Mucosa of descending colon (tissue), 3 donors: ENCODE measurements at regions not wholly inside any gene's neighbourhood (a gene's known extent, or its start where the extent isn't known, plus 50 kb on each side); places are given as distances from the start of the nearest gene placed in this dataset.
"Not testable (repeated sequence)": the region's sequence is repeated elsewhere in the genome, so short reads cannot be mapped to it uniquely, and the experiment has no call there.

ENCODE experiments used
- ATAC-seq: fragments of 200-7000 bp; cut with Tn5 transposase; one replicate; pipeline ENCODE4 v1.9.1; 2020; ENCODE audit warnings: mild to moderate bottlenecking, moderate library complexity
- DNase-seq, 3 donors: peaks; one replicate each; pipeline ENCODE4 v3.0.0-alpha.2; 2020
- H3K36me3 ChIP-seq: fragments of 200-600 bp; one replicate; pipeline ENCODE4 v1.8.0; 2021; ENCODE audit warnings: low read depth, mild to moderate bottlenecking
- H3K4me1 ChIP-seq: fragments of 200-600 bp; one replicate; pipeline ENCODE4 v1.8.0; 2021; ENCODE audit warnings: low read depth, mild to moderate bottlenecking
- H3K4me3 ChIP-seq: fragments of 200-600 bp; one replicate; pipeline ENCODE4 v1.8.0; 2021; ENCODE audit warnings: mild to moderate bottlenecking
- H3K9me3 ChIP-seq: fragments of 200-600 bp; one replicate; pipeline ENCODE4 v1.8.0; 2021; ENCODE audit warnings: mild to moderate bottlenecking
- CTCF ChIP-seq: fragments of 200-600 bp; IDR thresholded peaks from one replicate; pipeline ENCODE4 v1.8.0; 2022; ENCODE audit warnings: antibody characterized with exemption, mild to moderate bottlenecking
- intact Hi-C, 2 donors: fragments of 100-400 bp; cut with DNase I in 1 of 2; cut with micrococcal nuclease in 1 of 2; formaldehyde crosslinking; loops; one replicate each; pipeline versions ENCODE4 v1.11.0 to v1.11.1; 2022; cut with DNase I, micrococcal nuclease
- donor health status: DM: no; HTN: no; CAD: no; lungs with moderate emphysema.
- donor health status: DM: no; HTN: no; CAD: no.
- donor health status: DM: no; HTN: yes; CAD: no.

DNA sequence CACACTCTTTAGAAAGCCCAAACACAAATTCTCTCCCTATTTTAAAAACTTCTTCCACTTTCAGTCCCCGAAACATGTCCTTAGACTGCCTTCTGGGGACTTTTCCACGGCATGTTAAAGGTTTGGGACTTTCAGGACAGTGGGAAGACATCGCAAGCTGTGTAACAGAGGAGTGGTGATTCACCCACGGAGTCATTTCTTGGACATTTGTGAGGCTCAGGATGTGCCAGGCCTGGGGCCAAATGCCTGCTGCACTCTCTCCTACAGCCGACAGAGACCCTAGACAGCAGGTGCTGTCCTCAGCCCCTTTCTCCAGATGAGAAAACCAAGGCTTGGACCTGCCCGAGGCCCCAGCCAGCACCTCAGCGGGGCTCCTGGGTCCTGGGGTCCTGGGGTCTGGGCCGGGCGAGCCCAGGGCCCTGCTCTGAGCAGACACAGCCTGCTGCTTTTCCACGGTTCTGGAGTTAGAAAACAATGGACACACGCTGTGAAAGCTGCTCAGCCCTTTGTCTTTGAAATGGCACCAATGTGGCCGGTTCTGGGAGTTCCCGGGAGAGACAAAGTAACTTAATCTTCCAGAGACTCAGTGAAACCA is 370.2 kb upstream of the SFSWAP start:
- ATAC-seq (no peak), DNase-seq (no peak)
- no peaks in the 10 kb centered on the region for H3K9me3 ChIP-seq
- no peaks in the 10 kb centered on the region for H3K4me1 ChIP-seq
- no peak overlapping the region for H3K4me3 ChIP-seq
- intact Hi-C loops: no loop called here
- H3K36me3 ChIP-seq: no peaks in the 10 kb centered on the region
- TF ChIP-seq CTCF: no peak

DNA sequence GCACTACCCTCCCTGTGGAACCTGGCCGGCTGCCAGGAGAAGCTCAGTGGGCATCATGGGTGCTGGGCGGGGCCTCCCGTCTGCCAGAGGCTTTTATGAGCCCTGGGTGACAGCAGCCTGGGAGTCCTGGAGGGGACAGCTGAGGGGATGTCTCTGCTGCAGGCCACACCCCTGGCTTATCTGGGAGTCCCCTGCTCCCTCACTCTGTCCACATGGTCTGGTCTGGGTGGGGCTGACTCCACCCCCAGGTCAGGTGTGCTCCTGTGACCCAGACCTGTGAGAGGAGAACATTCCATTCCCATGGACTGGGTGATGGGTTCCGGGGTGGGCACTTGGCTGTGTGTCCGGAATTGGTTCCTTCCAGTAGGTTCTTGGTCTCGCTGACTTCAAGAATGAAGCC is 369.3 kb upstream of the SFSWAP start:
- H3K4me3 ChIP-seq, H3K4me1 ChIP-seq, ATAC-seq, H3K9me3 ChIP-seq, intact Hi-C loops, H3K36me3 ChIP-seq, DNase-seq: not testable (repeated sequence)

DNA sequence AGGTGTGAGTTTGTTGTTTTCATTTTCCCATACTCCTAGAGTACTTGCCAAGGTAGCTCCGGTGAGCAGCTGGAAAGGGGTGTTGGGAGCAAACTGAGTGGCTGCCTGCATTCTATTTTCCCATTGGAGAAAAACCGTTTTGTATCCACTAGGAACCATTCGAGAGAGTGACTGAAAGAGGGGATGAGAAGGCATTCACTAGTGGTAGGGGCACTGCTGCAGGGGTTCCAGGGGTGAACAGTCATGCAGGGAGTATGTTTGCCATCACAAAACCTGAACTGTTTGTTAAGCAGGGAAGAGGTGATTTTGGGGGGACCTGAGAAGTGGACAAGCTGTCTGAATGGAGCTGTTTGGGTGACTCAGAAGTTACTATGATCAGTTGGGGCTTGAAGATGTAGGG is 367.5 kb upstream of the SFSWAP start:
- H3K4me3 ChIP-seq, H3K9me3 ChIP-seq, DNase-seq, H3K4me1 ChIP-seq, ATAC-seq, H3K36me3 ChIP-seq, intact Hi-C loops: not testable (repeated sequence)

DNA sequence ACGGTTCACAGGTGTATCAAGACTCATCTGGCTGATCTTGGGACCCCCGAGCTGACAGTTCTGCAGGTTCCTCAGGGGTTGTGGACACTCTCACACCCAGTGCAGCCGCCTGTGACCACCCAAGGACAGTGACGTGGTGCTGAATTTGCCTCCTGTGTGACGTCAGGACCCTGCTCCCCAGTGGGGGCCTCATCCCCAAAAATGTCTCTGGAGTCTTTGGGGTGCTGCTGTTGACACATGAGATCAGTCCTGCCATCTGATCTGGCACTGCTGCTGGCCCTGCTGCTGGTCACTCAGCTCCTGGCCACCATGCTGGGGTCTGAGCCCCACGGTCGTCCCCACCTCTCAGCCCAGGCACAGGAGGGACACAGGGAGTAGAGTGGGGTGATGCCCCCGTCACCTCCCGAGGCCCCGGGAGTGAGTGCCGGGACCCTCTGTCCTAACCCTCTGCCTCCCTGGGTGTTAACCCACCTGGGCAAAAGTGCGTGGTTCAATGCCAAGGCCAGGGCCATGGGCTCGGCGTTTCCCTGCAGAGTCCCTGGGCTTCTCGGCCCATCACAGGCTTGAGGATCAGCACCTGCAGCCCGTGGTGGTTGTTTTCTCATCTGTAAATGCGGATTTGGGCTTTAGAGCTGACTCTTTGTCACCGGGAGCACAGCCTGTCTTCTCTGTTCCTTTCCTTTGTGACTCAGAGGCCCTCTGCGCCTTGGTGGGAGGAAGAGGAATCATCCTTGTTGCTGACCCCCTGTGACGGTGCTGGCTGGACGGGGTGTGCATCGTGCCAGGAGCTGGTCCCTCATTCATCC is 366.0 kb upstream of the SFSWAP start:
- H3K9me3 ChIP-seq, H3K4me3 ChIP-seq, H3K4me1 ChIP-seq, DNase-seq, H3K36me3 ChIP-seq, ATAC-seq, intact Hi-C loops: not testable (repeated sequence)

- Histone ChIP-seq H3K4me3 (no peak overlapping the region), H3K36me3 (no peaks in the 10 kb centered on the region), H3K9me3 (no peaks in the 10 kb centered on the region), H3K4me1 (no peaks in the 10 kb centered on the region)
- intact Hi-C loops: no loop called here
- TF ChIP-seq CTCF: no peak
- no peak for DNase-seq
- no peak for ATAC-seq
Measured at GRCh38 chr12:131345521-131346436, 365.1 kb upstream of the SFSWAP start.

- Histone ChIP-seq H3K9me3 (no peaks in the 10 kb centered on the region), H3K36me3 (no peaks in the 10 kb centered on the region), H3K4me3 (no peak overlapping the region), H3K4me1 (no peaks in the 10 kb centered on the region)
- TF ChIP-seq CTCF: no peak
- intact Hi-C loops: no loop called here
- ATAC-seq: no peak
- no peak for DNase-seq
Measured at GRCh38 chr12:131346555-131347344, 364.1 kb upstream of the SFSWAP start.
